ENCODE measurements at regions not wholly inside any gene's neighbourhood (a gene's known extent, or its start where the extent isn't known, plus 50 kb on each side); places are given as distances from the start of the nearest gene placed in this dataset.

- DNase-seq (no peak), ATAC-seq (ENCODE audit: poor library complexity) (no peak)
- Mint-ChIP-seq H3K36me3 (ENCODE audit: low read depth) (no peaks in the 10 kb centered on the region), H3K4me3 (no peak overlapping the region), H3K27me3 (no peaks in the 10 kb centered on the region), H3K4me1 (ENCODE audit: low read depth) (no peaks in the 10 kb centered on the region), H3K9me3 (no peaks in the 10 kb centered on the region), H3K27ac (no peak overlapping the region)
- H3K27me3 ChIP-seq (ENCODE audit: control insufficient read depth in 1 of 2, insufficient read depth in 2 of 2, low read length in 2 of 2) = no peaks in the 10 kb centered on the region
- H3K36me3 ChIP-seq (ENCODE audit: insufficient read depth, low read length) = no peaks in the 10 kb centered on the region
- no peaks in the 10 kb centered on the region for H3K4me1 ChIP-seq (ENCODE audit: insufficient read depth, low read length)
- H3K4me3 ChIP-seq (ENCODE audit: low read length) = no peak overlapping the region
- ChIA-PET POLR2A (no interaction called here), CTCF (no interaction called here)
- TF ChIP-seq CTCF (IDR thresholded peaks at IDR 0.05) = no peak
- no peak overlapping the region for H3K27ac ChIP-seq (ENCODE audit: low read depth in 1 of 2, low read length in 2 of 2)
- H3K9me3 ChIP-seq (ENCODE audit: control insufficient read depth in 1 of 2, insufficient read depth in 1 of 2, low read length in 2 of 2) = no peaks in the 10 kb centered on the region
- intact Hi-C loops (cut with DNase I, micrococcal nuclease) = no loop called here
These were observed 221.1 kb upstream of the ZNF32 start for GRCh38 chr10:43869669-43870322.

- no peaks in the 10 kb centered on the region for H3K9me3 Mint-ChIP-seq
These were observed 220.3 kb upstream of the ZNF32 start for GRCh38 chr10:43868952-43869351.

GRCh38 chr10:43867667-43868565 lies 219.2 kb upstream of the ZNF32 start:
- H3K4me3 ChIP-seq (ENCODE audit: low read length) = no peak overlapping the region
- no peaks in the 10 kb centered on the region for H3K4me1 Mint-ChIP-seq (ENCODE audit: low read depth)
- ChIA-PET CTCF (no interaction called here), POLR2A (no interaction called here)
- H3K27me3 ChIP-seq (ENCODE audit: control insufficient read depth in 1 of 2, insufficient read depth in 2 of 2, low read length in 2 of 2) = no peaks in the 10 kb centered on the region
- no peaks in the 10 kb centered on the region for H3K27me3 Mint-ChIP-seq
- no peak overlapping the region for H3K27ac Mint-ChIP-seq
- H3K27ac ChIP-seq (ENCODE audit: low read depth in 1 of 2, low read length in 2 of 2) = no peak overlapping the region
- no peak overlapping the region for H3K4me3 Mint-ChIP-seq
- no peaks in the 10 kb centered on the region for H3K9me3 ChIP-seq (ENCODE audit: control insufficient read depth in 1 of 2, insufficient read depth in 1 of 2, low read length in 2 of 2)
- no peaks in the 10 kb centered on the region for H3K36me3 ChIP-seq (ENCODE audit: insufficient read depth, low read length)
- no peak for TF ChIP-seq CTCF (IDR thresholded peaks at IDR 0.05)
- no peak for ATAC-seq (ENCODE audit: poor library complexity)
- no peaks in the 10 kb centered on the region for H3K9me3 Mint-ChIP-seq
- intact Hi-C loops (cut with DNase I, micrococcal nuclease) = no loop called here
- peak in 1 of 14 experiments; percentile 2 for DNase-seq
- H3K36me3 Mint-ChIP-seq (ENCODE audit: low read depth) = no peaks in the 10 kb centered on the region
- H3K4me1 ChIP-seq (ENCODE audit: insufficient read depth, low read length) = no peaks in the 10 kb centered on the region

More at GRCh38 chr10:43868952-43869351, 220.3 kb upstream of the ZNF32 start:
- no peak overlapping the region for H3K4me3 Mint-ChIP-seq
- Histone ChIP-seq H3K27ac (ENCODE audit: low read depth in 1 of 2, low read length in 2 of 2) (no peak overlapping the region), H3K27me3 (ENCODE audit: control insufficient read depth in 1 of 2, insufficient read depth in 2 of 2, low read length in 2 of 2) (no peaks in the 10 kb centered on the region), H3K4me1 (ENCODE audit: insufficient read depth, low read length) (no peaks in the 10 kb centered on the region), H3K4me3 (ENCODE audit: low read length) (no peak overlapping the region), H3K36me3 (ENCODE audit: insufficient read depth, low read length) (no peaks in the 10 kb centered on the region), H3K9me3 (ENCODE audit: control insufficient read depth in 1 of 2, insufficient read depth in 1 of 2, low read length in 2 of 2) (no peaks in the 10 kb centered on the region)
- H3K27me3 Mint-ChIP-seq = no peaks in the 10 kb centered on the region
- ChIA-PET CTCF (no interaction called here), POLR2A (no interaction called here)
- TF ChIP-seq CTCF (IDR thresholded peaks at IDR 0.05) = no peak
- ATAC-seq (ENCODE audit: poor library complexity) = no peak
- intact Hi-C loops (cut with DNase I, micrococcal nuclease) = no loop called here
- no peak for DNase-seq
- no peaks in the 10 kb centered on the region for H3K4me1 Mint-ChIP-seq (ENCODE audit: low read depth)
- H3K36me3 Mint-ChIP-seq (ENCODE audit: low read depth) = no peaks in the 10 kb centered on the region
- no peak overlapping the region for H3K27ac Mint-ChIP-seq

Measured in CD4-positive, alpha-beta T cell (primary cell).